Transverse colon (tissue), 4 donors: ENCODE measurements at regions not wholly inside any gene's neighbourhood (a gene's known extent, or its start where the extent isn't known, plus 50 kb on each side); places are given as distances from the start of the nearest gene placed in this dataset.

ENCODE experiments used
- CTCF ChIP-seq, 5 experiments: fragments of 200-600 bp in 3 of 5; fragments of 450-650 bp in 2 of 5; sonication (generic) in 3 of 5; IDR thresholded peaks; 1 replicate in 2 of 5; 2 replicates in 3 of 5; pipeline ENCODE4 v1.5.1; 2016 to 2017; ENCODE audit warnings: antibody characterized with exemption in 5 of 5, inconsistent platforms in 3 of 5, mild to moderate bottlenecking in 2 of 5, moderate library complexity in 1 of 5
- POLR2A ChIP-seq: fragments of 450-650 bp; IDR thresholded peaks from one replicate; pipeline ENCODE4 v1.6.1; 2016; ENCODE audit warnings: antibody characterized with exemption, mild to moderate bottlenecking, moderate library complexity
- POLR2AphosphoS5 ChIP-seq, 3 donors: sonication (generic); formaldehyde crosslinking; IDR thresholded peaks; one replicate each; pipeline ENCODE4 v1.6.1; 2016; ENCODE audit warnings: antibody characterized with exemption in 3 of 3

GRCh38 chr5:17813214-17813613 lies 179.0 kb downstream of the TAF11L14 start:
- TF ChIP-seq POLR2AphosphoS5 (IDR thresholded peaks at IDR 0.05) (no peak), POLR2A (no peak), CTCF (IDR thresholded peaks at IDR 0.05) (no peak)
